A549 (cell line): ENCODE measurements at regions not wholly inside any gene's neighbourhood (a gene's known extent, or its start where the extent isn't known, plus 50 kb on each side); places are given as distances from the start of the nearest gene placed in this dataset.
A peak's percentile ranks its signal among the peaks of the same experiment; 100 is the strongest.

Source experiments
- ATAC-seq, 2 experiments: fragments of 200-7000 bp in 1 of 2; fragments of >200 bp in 1 of 2; cut with Nextera tagmentation in 1 of 2; cut with Tn5 transposase in 1 of 2; 3 replicates each; pipeline versions ENCODE4 v1.8.0 to v1.9.1; 2018 to 2020; ENCODE audit warnings: mild to moderate bottlenecking in 1 of 2, moderate library complexity in 1 of 2
- CTCF ChIA-PET: fragments of 300-600 bp; sonication (Branson Sonifier 250); formaldehyde crosslinking; extraction: SDS; loops from one replicate; lab custom pipeline; 2021; ENCODE audit warnings: antibody characterized with exemption, inconsistent platforms; lab: Yijun Ruan, JAX
- POLR2A ChIA-PET: fragments of 350-600 bp; formaldehyde crosslinking; extraction: SDS; loops from one replicate; lab custom pipeline; 2021; ENCODE audit warnings: antibody characterized with exemption, inconsistent platforms; lab: Yijun Ruan, JAX
- DNase-seq, 2 experiments: peaks; one replicate each; pipeline versions ENCODE4 v3.0.0 to v3.0.0-alpha.2; 2011 to 2016; ENCODE audit warnings: low read depth in 1 of 2, low spot score in 1 of 2
- FAIRE-seq: peaks from 2 replicates; lab custom pipeline; 2011; peaks lifted over from hg19 to GRCh38; lab: Jason Lieb, UNC
- H3K27ac ChIP-seq, 2 experiments: fragments of >200 bp; sonication (Bioruptor Twin); formaldehyde crosslinking; 3 replicates each; pipeline ENCODE4 v1.5.1; 2016 to 2017
- H3K4me1 ChIP-seq: fragments of >200 bp; sonication (Bioruptor Twin); formaldehyde crosslinking; 3 replicates; pipeline ENCODE4 v1.6.1; 2016
- H3K4me2 ChIP-seq: fragments of >200 bp; sonication (Bioruptor Twin); formaldehyde crosslinking; 3 replicates; pipeline ENCODE4 v1.6.1; 2016
- H3K4me3 ChIP-seq: fragments of >200 bp; sonication (Bioruptor Twin); formaldehyde crosslinking; 3 replicates; pipeline ENCODE4 v1.5.1; 2016
- H3K9me3 ChIP-seq: fragments of >200 bp; sonication (Bioruptor Twin); formaldehyde crosslinking; 3 replicates; pipeline ENCODE4 v1.6.1; 2016
- ATOH8 ChIP-seq: fragments of 250-450 bp; sonication (Bioruptor Pico); IDR thresholded peaks from 2 replicates; pipeline ENCODE4 v1.5.0; 2020; ENCODE audit warnings: low read depth, mild to moderate bottlenecking, moderate library complexity
- BHLHE40 ChIP-seq: IDR thresholded peaks from 2 replicates; pipeline ENCODE4 v1.6.1; 2012; ENCODE audit warnings: low read depth, low read length, inconsistent platforms
- CBX8 ChIP-seq: fragments of 200-600 bp; sonication (generic); IDR thresholded peaks from 2 replicates; pipeline ENCODE4 v1.6.1; 2016
- CEBPB ChIP-seq, 2 experiments: fragments of >200 bp in 1 of 2; sonication (Bioruptor Twin) in 1 of 2; formaldehyde crosslinking in 1 of 2; IDR thresholded peaks; 2 replicates each; pipeline ENCODE4 v1.6.1; 2012 to 2016
- CHD2 ChIP-seq: fragments of 150-350 bp; IDR thresholded peaks from 2 replicates; pipeline ENCODE4 v1.6.1; 2014; ENCODE audit warnings: low read length; ENCODE audit not compliant: partially characterized antibody
- CHD4 ChIP-seq: fragments of 200-600 bp; sonication (generic); IDR thresholded peaks from 2 replicates; pipeline ENCODE4 v1.6.1; 2016; ENCODE audit warnings: antibody characterized with exemption, mild to moderate bottlenecking, borderline replicate concordance
- EHF ChIP-seq: fragments of 250-450 bp; sonication (Bioruptor Pico); IDR thresholded peaks from 2 replicates; pipeline ENCODE4 v1.5.0; 2020; ENCODE audit warnings: mild to moderate bottlenecking
- EHMT2 ChIP-seq: fragments of 200-600 bp; sonication (generic); IDR thresholded peaks from 2 replicates; pipeline ENCODE4 v1.6.1; 2016; ENCODE audit warnings: antibody characterized with exemption, low read depth, mild to moderate bottlenecking, moderate library complexity
- FOSL2 ChIP-seq, 2 experiments: fragments of 450-650 bp in 1 of 2; fragments of >200 bp in 1 of 2; sonication (Bioruptor Twin) in 1 of 2; formaldehyde crosslinking; IDR thresholded peaks; 2 replicates each; pipeline versions ENCODE4 v1.5.0 to v1.6.1; 2016 to 2020; ENCODE audit warnings: mild to moderate bottlenecking in 1 of 2, moderate library complexity in 1 of 2
- FOXS1 ChIP-seq: fragments of 250-450 bp; sonication (Bioruptor Pico); IDR thresholded peaks from 2 replicates; pipeline ENCODE4 v1.5.0; 2020; ENCODE audit warnings: mild to moderate bottlenecking, moderate library complexity
- HDAC2 ChIP-seq: fragments of 200-600 bp; sonication (generic); IDR thresholded peaks from 2 replicates; pipeline ENCODE4 v1.6.1; 2016
- HEYL ChIP-seq: fragments of 250-450 bp; sonication (Bioruptor Pico); IDR thresholded peaks from 2 replicates; pipeline ENCODE4 v1.8.0; 2021; ENCODE audit warnings: mild to moderate bottlenecking, moderate library complexity
- JUNB ChIP-seq: fragments of >200 bp; sonication (Bioruptor Twin); formaldehyde crosslinking; IDR thresholded peaks from 2 replicates; pipeline ENCODE4 v1.6.1; 2016
- KDM5A ChIP-seq: fragments of 200-600 bp; sonication (generic); IDR thresholded peaks from 2 replicates; pipeline ENCODE4 v1.6.1; 2016; ENCODE audit warnings: antibody characterized with exemption, mild to moderate bottlenecking
- MAFK ChIP-seq: fragments of 450-650 bp; IDR thresholded peaks from 2 replicates; pipeline ENCODE4 v1.6.1; 2014; ENCODE audit not compliant: partially characterized antibody
- MAX ChIP-seq: IDR thresholded peaks from 2 replicates; pipeline ENCODE4 v1.6.1; 2012
- NFE2L2 ChIP-seq: fragments of 150-350 bp; conservative IDR thresholded peaks from 2 replicates; pipeline ENCODE4 v1.6.1; 2014; ENCODE audit warnings: low read length
- PHF8 ChIP-seq: fragments of 200-600 bp; sonication (generic); IDR thresholded peaks from 2 replicates; pipeline ENCODE4 v1.6.1; 2016; ENCODE audit warnings: low read depth, mild to moderate bottlenecking, antibody characterized with exemption, moderate library complexity, borderline replicate concordance
- RCOR1 ChIP-seq: fragments of 150-350 bp; IDR thresholded peaks from 2 replicates; pipeline ENCODE4 v1.6.1; 2014; ENCODE audit warnings: antibody characterized with exemption, low read length, low read depth
- REST ChIP-seq: fragments of 200-600 bp; sonication (generic); IDR thresholded peaks from 2 replicates; pipeline ENCODE4 v1.6.1; 2016; ENCODE audit warnings: antibody characterized with exemption, mild to moderate bottlenecking, moderate library complexity
- SREBF2 ChIP-seq: fragments of 450-650 bp; IDR thresholded peaks from 2 replicates; pipeline ENCODE4 v1.6.1; 2014; ENCODE audit warnings: mild to moderate bottlenecking, moderate library complexity
- TP53 ChIP-seq: fragments of 250-450 bp; sonication (Bioruptor Pico); IDR thresholded peaks from 2 replicates; pipeline ENCODE4 v1.5.0; 2021; ENCODE audit warnings: mild to moderate bottlenecking, moderate library complexity
- ZC3H11A ChIP-seq: fragments of 450-650 bp; IDR thresholded peaks from 2 replicates; pipeline ENCODE4 v1.6.1; 2014; ENCODE audit warnings: antibody characterized with exemption, mild to moderate bottlenecking
- ZSCAN20 ChIP-seq: fragments of 250-450 bp; sonication (Bioruptor Pico); IDR thresholded peaks from 2 replicates; pipeline ENCODE4 v1.8.0; 2022; ENCODE audit warnings: mild to moderate bottlenecking, moderate library complexity
- WGBS: methylation state at CpG from one replicate; pipeline ENCODE4 v1.1.6; 2017; ENCODE audit errors: missing lambda C conversion rate; 5-methylcytosine and 5-hydroxymethylcytosine counted together

- WGBS: 46% methylated on average over 16 of the region's 16 CpGs
- TF ChIP-seq JUNB (no peak), HDAC2 (no peak), KDM5A (no peak), MAX (no peak), RCOR1 (no peak), ZC3H11A (no peak), MAFK (no peak)
- CTCF ChIA-PET: no interaction called here
- no peaks in the 10 kb centered on the region for H3K4me1 ChIP-seq
- ATAC-seq: peak; percentile 24 to 30; a peak in 4 of 6 replicates
- no peak overlapping the region for H3K4me2 ChIP-seq
- no peak overlapping the region for H3K27ac ChIP-seq
- H3K9me3 ChIP-seq: no peaks in the 10 kb centered on the region
- H3K4me3 ChIP-seq: no peak overlapping the region
- FAIRE-seq: no peak
- no peak for DNase-seq
- POLR2A ChIA-PET: no interaction called here
Measured at GRCh38 chr15:93505506-93505905, 416.5 kb upstream of the RGMA start.

- no peaks in the 10 kb centered on the region for H3K9me3 ChIP-seq
- no peak overlapping the region for H3K4me3 ChIP-seq
- H3K4me2 ChIP-seq: no peak overlapping the region
- no peak for TF ChIP-seq ZSCAN20 (CRISPR knock-in tag)
- TF ChIP-seq EHMT2: no peak
- no peak for TF ChIP-seq CEBPB (IDR thresholded peaks at IDR 0.05)
- no peak for TF ChIP-seq NFE2L2
- TF ChIP-seq MAX: no peak
- TF ChIP-seq RCOR1: no peak
- TF ChIP-seq CHD4: no peak
- TF ChIP-seq SREBF2: no peak
- TF ChIP-seq BHLHE40: no peak
- TF ChIP-seq EHF (CRISPR knock-in tag): no peak
- TF ChIP-seq ATOH8: no peak
- TF ChIP-seq FOSL2 (IDR thresholded peaks at IDR 0.05): no peak
- TF ChIP-seq FOSL2 (CRISPR knock-in tag; IDR thresholded peaks at IDR 0.05): no peak
- TF ChIP-seq PHF8: no peak
- TF ChIP-seq HEYL (CRISPR knock-in tag): no peak
- TF ChIP-seq CBX8: no peak
- no peak for TF ChIP-seq REST
- POLR2A ChIA-PET: no interaction called here
- ATAC-seq (no peak), DNase-seq (no peak), FAIRE-seq (no peak)
- WGBS: under 1% methylated on average over 2 of the region's 2 CpGs
- H3K27ac ChIP-seq: no peak overlapping the region
- CTCF ChIA-PET: no interaction called here
- H3K4me1 ChIP-seq: no peaks in the 10 kb centered on the region
Measured at GRCh38 chr15:93501946-93502345, 412.9 kb upstream of the RGMA start.

GRCh38 chr15:93500155-93500554 is 411.1 kb upstream of the RGMA start:
- POLR2A ChIA-PET: no interaction called here
- no peak overlapping the region for H3K4me2 ChIP-seq
- 2% methylated on average over 2 of the region's 2 CpGs for WGBS
- H3K4me1 ChIP-seq: no peaks in the 10 kb centered on the region
- no peak for DNase-seq
- CTCF ChIA-PET: no interaction called here
- no peak for FAIRE-seq
- no peak for ATAC-seq
- H3K4me3 ChIP-seq: no peak overlapping the region
- no peaks in the 10 kb centered on the region for H3K9me3 ChIP-seq
- TF ChIP-seq JUNB (no peak), CHD2 (no peak), CHD4 (no peak), FOXS1 (CRISPR knock-in tag) (no peak), TP53 (CRISPR knock-in tag) (no peak), CEBPB (IDR thresholded peaks at IDR 0.05) (no peak)
- TF ChIP-seq, all 56 proteins: peak for 0
- no peak overlapping the region for H3K27ac ChIP-seq
